ENCODE measurements at regions not wholly inside any gene's neighbourhood (a gene's known extent, or its start where the extent isn't known, plus 50 kb on each side); places are given as distances from the start of the nearest gene placed in this dataset.

GRCh38 chr5:15267966-15268365 lies 232.0 kb upstream of the FBXL7 start:
- POLR2A ChIA-PET = no interaction called here
- CTCF ChIA-PET = no interaction called here

- ChIA-PET POLR2A (no interaction called here), CTCF (no interaction called here)
These were observed 233.1 kb upstream of the FBXL7 start for GRCh38 chr5:15266841-15267240.

GRCh38 chr5:15266229-15266628 lies 233.8 kb upstream of the FBXL7 start:
- POLR2A ChIA-PET = no interaction called here

GRCh38 chr5:15263942-15264341 lies 236.0 kb upstream of the FBXL7 start:
- CTCF ChIA-PET = no interaction called here
- POLR2A ChIA-PET = no interaction called here

More at GRCh38 chr5:15266229-15266628, 233.8 kb upstream of the FBXL7 start:
- CTCF ChIA-PET = no interaction called here

GRCh38 chr5:15263406-15263805 lies 236.6 kb upstream of the FBXL7 start:
- POLR2A ChIA-PET = no interaction called here
- CTCF ChIA-PET = no interaction called here

- CTCF ChIA-PET = no interaction called here
- POLR2A ChIA-PET = no interaction called here
These were observed 238.5 kb upstream of the FBXL7 start for GRCh38 chr5:15261269-15261995.

GRCh38 chr5:15260356-15261268 lies 239.4 kb upstream of the FBXL7 start:
- POLR2A ChIA-PET = no interaction called here

GRCh38 chr5:15256485-15256884 lies 243.5 kb upstream of the FBXL7 start:
- ChIA-PET POLR2A (no interaction called here), CTCF (no interaction called here)

More at GRCh38 chr5:15260356-15261268, 239.4 kb upstream of the FBXL7 start:
- CTCF ChIA-PET = no interaction called here

- ChIA-PET CTCF (no interaction called here), POLR2A (no interaction called here)
These were observed 244.4 kb upstream of the FBXL7 start for GRCh38 chr5:15255576-15255975.

GRCh38 chr5:15254607-15255006 lies 245.4 kb upstream of the FBXL7 start:
- ChIA-PET POLR2A (no interaction called here), CTCF (no interaction called here)

GRCh38 chr5:15252331-15252730 lies 247.6 kb upstream of the FBXL7 start:
- POLR2A ChIA-PET = no interaction called here
- CTCF ChIA-PET = no interaction called here

- CTCF ChIA-PET = no interaction called here
- POLR2A ChIA-PET = no interaction called here
These were observed 250.8 kb upstream of the FBXL7 start for GRCh38 chr5:15249152-15249551.

- ChIA-PET CTCF (no interaction called here), POLR2A (no interaction called here)
These were observed 251.2 kb upstream of the FBXL7 start for GRCh38 chr5:15248731-15249130.

- ChIA-PET POLR2A (no interaction called here), CTCF (no interaction called here)
These were observed 254.1 kb upstream of the FBXL7 start for GRCh38 chr5:15245913-15246312.

GRCh38 chr5:15243301-15244020 lies 256.5 kb upstream of the FBXL7 start:
- POLR2A ChIA-PET = no interaction called here
- CTCF ChIA-PET = no interaction called here

- ChIA-PET POLR2A (no interaction called here), CTCF (no interaction called here)
These were observed 258.7 kb upstream of the FBXL7 start for GRCh38 chr5:15241216-15241821.

- POLR2A ChIA-PET = no interaction called here
- CTCF ChIA-PET = no interaction called here
These were observed 262.0 kb upstream of the FBXL7 start for GRCh38 chr5:15238006-15238405.

GRCh38 chr5:15236911-15237508 lies 263.0 kb upstream of the FBXL7 start:
- POLR2A ChIA-PET = no interaction called here
- CTCF ChIA-PET = no interaction called here

- ChIA-PET POLR2A (no interaction called here), CTCF (no interaction called here)
These were observed 265.1 kb upstream of the FBXL7 start for GRCh38 chr5:15234911-15235310.

- ChIA-PET CTCF (no interaction called here), POLR2A (no interaction called here)
These were observed 265.6 kb upstream of the FBXL7 start for GRCh38 chr5:15234366-15234765.

All from activated CD8-positive, alpha-beta memory T cell treated with anti-CD3 and anti-CD28 coated beads for 36 hours (primary cell).